ENCODE measurements at regions not wholly inside any gene's neighbourhood (a gene's known extent, or its start where the extent isn't known, plus 50 kb on each side); places are given as distances from the start of the nearest gene placed in this dataset.
"Not testable (repeated sequence)": the region's sequence is repeated elsewhere in the genome, so short reads cannot be mapped to it uniquely, and the experiment has no call there.

GRCh38 chr5:58311526-58311925 lies 148.4 kb downstream of the PLK2 start:
- no peak overlapping the region for H3K4me2 ChIP-seq
- no peaks in the 10 kb centered on the region for H4K20me1 ChIP-seq (ENCODE audit: insufficient read depth)
- H3K79me2 ChIP-seq (ENCODE audit: insufficient read depth): no peaks in the 10 kb centered on the region
- no peaks in the 10 kb centered on the region for H3F3A ChIP-seq (replicated peaks; ENCODE audit: insufficient read depth)
- 95% methylated on average over 3 of the region's 3 CpGs for WGBS (ENCODE audit: low lambda C conversion rate)
- no peak overlapping the region for H2AFZ ChIP-seq (ENCODE audit: low read depth)
- 0 out of 2 replicates have a peak, but pooled peaks cover 5% of the 10 kb centered on the region for H3K9me2 ChIP-seq
- H3K9me3 ChIP-seq: peaks cover 3% of the 10 kb centered on the region
- no peaks in the 10 kb centered on the region for H3K36me3 ChIP-seq (replicated peaks in 1 of 2; ENCODE audit: control insufficient read depth in 1 of 2, insufficient read depth in 2 of 2, low read length in 1 of 2)
- H3K27ac ChIP-seq (ENCODE audit: low read depth in 2 of 2, low read length in 1 of 2): no peak overlapping the region
- ChIA-PET POLR2A (no interaction called here), CTCF (interaction anchor here (1.3 kb wide), 1 partner anchor 12 kb away, joined by 3 read pairs; no protein-coding TSS in a partner anchor)
- TF ChIP-seq PBX3 (IDR thresholded peaks at IDR 0.05) (no peak), TEAD4 (IDR thresholded peaks at IDR 0.05; ENCODE audit: borderline replicate concordance, insufficient read depth) (no peak), NFIC (IDR thresholded peaks at IDR 0.05; ENCODE audit: borderline replicate concordance) (no peak), FOXJ3 (CRISPR knock-in tag; IDR thresholded peaks at IDR 0.05) (no peak), TAF1 (IDR thresholded peaks at IDR 0.05; ENCODE audit: borderline replicate concordance, low read depth, low read length) (no peak)
- TF ChIP-seq, protein P1, sequence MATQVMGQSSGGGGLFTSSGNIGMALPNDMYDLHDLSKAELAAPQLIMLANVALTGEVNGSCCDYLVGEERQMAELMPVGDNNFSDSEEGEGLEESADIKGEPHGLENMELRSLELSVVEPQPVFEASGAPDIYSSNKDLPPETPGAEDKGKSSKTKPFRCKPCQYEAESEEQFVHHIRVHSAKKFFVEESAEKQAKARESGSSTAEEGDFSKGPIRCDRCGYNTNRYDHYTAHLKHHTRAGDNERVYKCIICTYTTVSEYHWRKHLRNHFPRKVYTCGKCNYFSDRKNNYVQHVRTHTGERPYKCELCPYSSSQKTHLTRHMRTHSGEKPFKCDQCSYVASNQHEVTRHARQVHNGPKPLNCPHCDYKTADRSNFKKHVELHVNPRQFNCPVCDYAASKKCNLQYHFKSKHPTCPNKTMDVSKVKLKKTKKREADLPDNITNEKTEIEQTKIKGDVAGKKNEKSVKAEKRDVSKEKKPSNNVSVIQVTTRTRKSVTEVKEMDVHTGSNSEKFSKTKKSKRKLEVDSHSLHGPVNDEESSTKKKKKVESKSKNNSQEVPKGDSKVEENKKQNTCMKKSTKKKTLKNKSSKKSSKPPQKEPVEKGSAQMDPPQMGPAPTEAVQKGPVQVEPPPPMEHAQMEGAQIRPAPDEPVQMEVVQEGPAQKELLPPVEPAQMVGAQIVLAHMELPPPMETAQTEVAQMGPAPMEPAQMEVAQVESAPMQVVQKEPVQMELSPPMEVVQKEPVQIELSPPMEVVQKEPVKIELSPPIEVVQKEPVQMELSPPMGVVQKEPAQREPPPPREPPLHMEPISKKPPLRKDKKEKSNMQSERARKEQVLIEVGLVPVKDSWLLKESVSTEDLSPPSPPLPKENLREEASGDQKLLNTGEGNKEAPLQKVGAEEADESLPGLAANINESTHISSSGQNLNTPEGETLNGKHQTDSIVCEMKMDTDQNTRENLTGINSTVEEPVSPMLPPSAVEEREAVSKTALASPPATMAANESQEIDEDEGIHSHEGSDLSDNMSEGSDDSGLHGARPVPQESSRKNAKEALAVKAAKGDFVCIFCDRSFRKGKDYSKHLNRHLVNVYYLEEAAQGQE (IDR thresholded peaks at IDR 0.05; ENCODE audit: low read depth, low read length): no peak
- TF ChIP-seq, protein P2, sequence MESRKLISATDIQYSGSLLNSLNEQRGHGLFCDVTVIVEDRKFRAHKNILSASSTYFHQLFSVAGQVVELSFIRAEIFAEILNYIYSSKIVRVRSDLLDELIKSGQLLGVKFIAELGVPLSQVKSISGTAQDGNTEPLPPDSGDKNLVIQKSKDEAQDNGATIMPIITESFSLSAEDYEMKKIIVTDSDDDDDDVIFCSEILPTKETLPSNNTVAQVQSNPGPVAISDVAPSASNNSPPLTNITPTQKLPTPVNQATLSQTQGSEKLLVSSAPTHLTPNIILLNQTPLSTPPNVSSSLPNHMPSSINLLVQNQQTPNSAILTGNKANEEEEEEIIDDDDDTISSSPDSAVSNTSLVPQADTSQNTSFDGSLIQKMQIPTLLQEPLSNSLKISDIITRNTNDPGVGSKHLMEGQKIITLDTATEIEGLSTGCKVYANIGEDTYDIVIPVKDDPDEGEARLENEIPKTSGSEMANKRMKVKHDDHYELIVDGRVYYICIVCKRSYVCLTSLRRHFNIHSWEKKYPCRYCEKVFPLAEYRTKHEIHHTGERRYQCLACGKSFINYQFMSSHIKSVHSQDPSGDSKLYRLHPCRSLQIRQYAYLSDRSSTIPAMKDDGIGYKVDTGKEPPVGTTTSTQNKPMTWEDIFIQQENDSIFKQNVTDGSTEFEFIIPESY (IDR thresholded peaks at IDR 0.05; ENCODE audit: borderline replicate concordance, low read depth): no peak
- DNase-seq: no peak
- no peak overlapping the region for H3K4me3 ChIP-seq (ENCODE audit: low read depth in 2 of 2, low read length in 1 of 2)
- no peaks in the 10 kb centered on the region for H3K27me3 ChIP-seq (ENCODE audit: insufficient read depth)
- no peaks in the 10 kb centered on the region for H3K4me1 ChIP-seq (ENCODE audit: control insufficient read depth in 1 of 2, insufficient read depth in 2 of 2, low read depth in 1 of 2, low read length in 1 of 2)
- no peak overlapping the region for H3K9ac ChIP-seq

DNA sequence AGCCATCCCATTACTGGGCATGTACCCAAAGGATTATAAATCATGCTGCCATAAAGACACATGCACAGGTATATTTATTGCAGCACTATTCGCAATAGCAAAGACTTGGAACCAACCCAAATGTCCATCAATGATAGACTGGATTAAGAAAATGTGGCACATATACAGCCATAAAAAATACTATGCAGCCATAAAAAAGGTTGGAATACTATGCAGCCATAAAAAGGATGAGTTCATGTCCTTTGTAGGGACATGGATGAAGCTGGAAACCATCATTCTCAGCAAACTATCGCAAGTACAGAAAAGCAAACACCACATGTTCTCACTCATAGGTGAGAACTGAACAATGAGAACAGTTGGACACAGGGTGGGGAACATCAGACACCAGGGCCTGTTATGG lies 151.5 kb downstream of the PLK2 start:
- H3K36me3 ChIP-seq (replicated peaks in 1 of 2; ENCODE audit: control insufficient read depth in 1 of 2, insufficient read depth in 2 of 2, low read length in 1 of 2); CTCF ChIA-PET; DNase-seq: not testable (repeated sequence)

More for the DNA sequence above, 151.5 kb downstream of the PLK2 start:
- H2AFZ ChIP-seq (ENCODE audit: low read depth); H3K9ac ChIP-seq; H3K27ac ChIP-seq (ENCODE audit: low read depth in 2 of 2, low read length in 1 of 2); H4K20me1 ChIP-seq (ENCODE audit: insufficient read depth); H3K9me2 ChIP-seq; H3K4me3 ChIP-seq (ENCODE audit: low read depth in 2 of 2, low read length in 1 of 2); POLR2A ChIA-PET; H3K27me3 ChIP-seq (ENCODE audit: insufficient read depth); H3K9me3 ChIP-seq; H3K4me2 ChIP-seq; H3K4me1 ChIP-seq (ENCODE audit: control insufficient read depth in 1 of 2, insufficient read depth in 2 of 2, low read depth in 1 of 2, low read length in 1 of 2); H3F3A ChIP-seq (replicated peaks; ENCODE audit: insufficient read depth); H3K79me2 ChIP-seq (ENCODE audit: insufficient read depth): not testable (repeated sequence)
- 95% methylated on average over 2 of the region's 2 CpGs for WGBS (ENCODE audit: low lambda C conversion rate)
